ENCODE measurements at regions not wholly inside any gene's neighbourhood (a gene's known extent, or its start where the extent isn't known, plus 50 kb on each side); places are given as distances from the start of the nearest gene placed in this dataset.

DNA sequence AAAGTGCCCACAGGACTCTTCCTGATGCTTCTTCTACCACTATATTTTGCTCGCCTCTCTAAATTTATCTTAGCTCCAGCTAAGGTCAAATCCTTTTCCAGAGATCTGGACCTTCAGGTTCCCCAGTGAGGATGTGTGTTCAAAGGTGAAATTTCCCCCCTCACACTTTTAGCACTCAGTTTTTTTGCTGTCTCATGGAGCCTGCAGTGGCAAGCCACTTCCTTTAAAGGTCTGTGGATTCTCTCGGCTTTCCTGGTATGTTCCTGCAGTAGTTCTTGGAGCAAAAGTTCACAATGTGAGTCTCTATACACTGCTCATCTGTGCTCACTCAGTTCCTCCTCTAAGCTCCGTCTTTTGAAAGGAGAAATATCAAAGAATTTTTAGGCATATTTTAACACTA lies 181.4 kb downstream of the LURAP1L start:
- TF ChIP-seq, protein P1, sequence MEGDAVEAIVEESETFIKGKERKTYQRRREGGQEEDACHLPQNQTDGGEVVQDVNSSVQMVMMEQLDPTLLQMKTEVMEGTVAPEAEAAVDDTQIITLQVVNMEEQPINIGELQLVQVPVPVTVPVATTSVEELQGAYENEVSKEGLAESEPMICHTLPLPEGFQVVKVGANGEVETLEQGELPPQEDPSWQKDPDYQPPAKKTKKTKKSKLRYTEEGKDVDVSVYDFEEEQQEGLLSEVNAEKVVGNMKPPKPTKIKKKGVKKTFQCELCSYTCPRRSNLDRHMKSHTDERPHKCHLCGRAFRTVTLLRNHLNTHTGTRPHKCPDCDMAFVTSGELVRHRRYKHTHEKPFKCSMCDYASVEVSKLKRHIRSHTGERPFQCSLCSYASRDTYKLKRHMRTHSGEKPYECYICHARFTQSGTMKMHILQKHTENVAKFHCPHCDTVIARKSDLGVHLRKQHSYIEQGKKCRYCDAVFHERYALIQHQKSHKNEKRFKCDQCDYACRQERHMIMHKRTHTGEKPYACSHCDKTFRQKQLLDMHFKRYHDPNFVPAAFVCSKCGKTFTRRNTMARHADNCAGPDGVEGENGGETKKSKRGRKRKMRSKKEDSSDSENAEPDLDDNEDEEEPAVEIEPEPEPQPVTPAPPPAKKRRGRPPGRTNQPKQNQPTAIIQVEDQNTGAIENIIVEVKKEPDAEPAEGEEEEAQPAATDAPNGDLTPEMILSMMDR (IDR thresholded peaks at IDR 0.05), result no peak
- TF ChIP-seq POLR2A (IDR thresholded peaks at IDR 0.05), result no peak

Data from uterus (tissue), 2 donors.